H1 (cell line): ENCODE measurements at regions not wholly inside any gene's neighbourhood (a gene's known extent, or its start where the extent isn't known, plus 50 kb on each side); places are given as distances from the start of the nearest gene placed in this dataset.

Source experiments
- CTCF ChIA-PET: fragments of 300-600 bp; sonication (Branson Sonifier 250); formaldehyde crosslinking; loops from one replicate; lab custom pipeline; 2021; ENCODE audit not compliant: partially characterized antibody; lab: Charles Lee
- POLR2A ChIA-PET: fragments of 300-600 bp; sonication (Branson Sonifier 250); formaldehyde crosslinking; loops from one replicate; lab custom pipeline; 2021; ENCODE audit warnings: inconsistent platforms; ENCODE audit not compliant: partially characterized antibody; lab: Charles Lee
- DNase-seq, 2 experiments: peaks; one replicate each; pipeline versions ENCODE4 v3.0.0 to v3.0.0-alpha.2; 2010 to 2022; ENCODE audit warnings: low spot score in 2 of 2, low read depth in 1 of 2, mixed read lengths in 1 of 2
- FAIRE-seq: peaks from 2 replicates; lab custom pipeline; 2011; peaks lifted over from hg19 to GRCh38; lab: Jason Lieb, UNC
- H2AFZ ChIP-seq: 2 replicates; pipeline ENCODE4 v1.8.1; 2012; ENCODE audit warnings: low read length, inconsistent platforms
- H2AK5ac ChIP-seq: 2 replicates; pipeline ENCODE4 v1.6.1; 2013; ENCODE audit warnings: low read depth, low read length
- H2BK120ac ChIP-seq: replicated peaks from 2 replicates; pipeline ENCODE3; 2013; ENCODE audit warnings: low read depth, low read length, inconsistent platforms
- H2BK12ac ChIP-seq: 2 replicates; pipeline ENCODE4 v1.6.1; 2013; ENCODE audit warnings: low read depth, low read length
- H2BK15ac ChIP-seq: 2 replicates; pipeline ENCODE4 v1.6.1; 2013; ENCODE audit warnings: low read length
- H2BK20ac ChIP-seq: 2 replicates; pipeline ENCODE4 v1.6.1; 2013; ENCODE audit warnings: low read length
- H2BK5ac ChIP-seq: 2 replicates; pipeline ENCODE4 v1.6.1; 2013; ENCODE audit warnings: low read depth, low read length
- H3K14ac ChIP-seq: 2 replicates; pipeline ENCODE4 v1.6.1; 2013; ENCODE audit warnings: inconsistent platforms; ENCODE audit not compliant: insufficient read length
- H3K18ac ChIP-seq: 2 replicates; pipeline ENCODE4 v1.6.1; 2013; ENCODE audit warnings: low read length; ENCODE audit errors: extremely low read depth
- H3K23ac ChIP-seq: 2 replicates; pipeline ENCODE4 v1.6.1; 2013; ENCODE audit warnings: inconsistent platforms; ENCODE audit not compliant: insufficient read length
- H3K23me2 ChIP-seq: 2 replicates; pipeline ENCODE4 v1.6.1; 2013; ENCODE audit warnings: low read depth, low read length
- H3K27ac ChIP-seq: 2 replicates; pipeline ENCODE4 v1.6.1; 2011; ENCODE audit warnings: low read depth, low read length, inconsistent platforms
- H3K27me3 ChIP-seq, 4 experiments: replicated peaks in 1 of 4; 1 replicate in 1 of 4; 2 replicates in 3 of 4; pipeline versions ENCODE4 v1.6.1 to v1.8.1; 2011 to 2013; ENCODE audit warnings: low read length in 3 of 4, mild to moderate bottlenecking in 3 of 4, inconsistent platforms in 2 of 4, mixed read lengths in 2 of 4, moderate library complexity in 1 of 4; ENCODE audit not compliant: control insufficient read depth in 3 of 4, insufficient read depth in 3 of 4; ENCODE audit errors: extremely low read depth in 1 of 4
- H3K36me3 ChIP-seq, 4 experiments: 2 replicates each; pipeline versions ENCODE4 v1.6.1 to v1.8.1; 2011 to 2013; ENCODE audit warnings: mild to moderate bottlenecking in 4 of 4, low read length in 3 of 4, moderate library complexity in 2 of 4, control low read depth in 1 of 4, inconsistent platforms in 1 of 4; ENCODE audit not compliant: insufficient read depth in 4 of 4, control insufficient read depth in 2 of 4
- H3K4ac ChIP-seq: replicated peaks from 2 replicates; pipeline ENCODE3; 2013; ENCODE audit warnings: low read length, low read depth, mixed read lengths, inconsistent platforms; ENCODE audit not compliant: insufficient read length
- H3K4me1 ChIP-seq, 4 experiments: replicated peaks in 1 of 4; 1 replicate in 1 of 4; 2 replicates in 3 of 4; pipeline versions ENCODE4 v1.6.1 to v1.8.1; 2011 to 2013; ENCODE audit warnings: low read length in 3 of 4, inconsistent platforms in 2 of 4, mixed read lengths in 1 of 4; ENCODE audit not compliant: insufficient read depth in 4 of 4, control insufficient read depth in 3 of 4
- H3K4me2 ChIP-seq, 2 experiments: 2 replicates each; pipeline versions ENCODE4 v1.6.1 to v1.8.1; 2011 to 2013; ENCODE audit warnings: low read depth in 2 of 2, low read length in 2 of 2, control low read depth in 1 of 2, inconsistent platforms in 1 of 2, mild to moderate bottlenecking in 1 of 2; ENCODE audit not compliant: insufficient read depth in 1 of 2
- H3K4me3 ChIP-seq, 4 experiments: fragments of 200-600, 300-600 bp in 1 of 4; sonication (generic), shearing (Covaris generic), sonication (Bioruptor Twin) in 1 of 4; 2 replicates each; pipeline versions ENCODE4 v1.5.1 to v1.8.1; 2011 to 2016; ENCODE audit warnings: low read length in 4 of 4, low read depth in 3 of 4, control low read depth in 2 of 4, inconsistent platforms in 2 of 4, mild to moderate bottlenecking in 2 of 4, mixed read lengths in 1 of 4, moderate library complexity in 1 of 4; ENCODE audit not compliant: insufficient read depth in 2 of 4; ENCODE audit errors: extremely low read depth in 1 of 4
- H3K56ac ChIP-seq: replicated peaks from 2 replicates; pipeline ENCODE3; 2013; ENCODE audit warnings: low read depth, mild to moderate bottlenecking, mixed read lengths, low read length, inconsistent platforms; ENCODE audit not compliant: insufficient read length
- H3K79me1 ChIP-seq: 2 replicates; pipeline ENCODE4 v1.6.1; 2013; ENCODE audit warnings: low read depth, low read length, control low read depth
- H3K79me2 ChIP-seq, 2 experiments: 2 replicates each; pipeline versions ENCODE4 v1.6.1 to v1.8.1; 2012 to 2013; ENCODE audit warnings: low read length in 2 of 2, mild to moderate bottlenecking in 2 of 2, inconsistent platforms in 1 of 2; ENCODE audit not compliant: insufficient read depth in 2 of 2, control insufficient read depth in 1 of 2
- H3K9ac ChIP-seq, 4 experiments: replicated peaks in 1 of 4; 1 replicate in 1 of 4; 2 replicates in 3 of 4; pipeline versions ENCODE4 v1.6.1 to v1.8.1; 2011 to 2013; ENCODE audit warnings: low read depth in 3 of 4, low read length in 3 of 4, control low read depth in 2 of 4, mild to moderate bottlenecking in 2 of 4, moderate library complexity in 2 of 4, inconsistent platforms in 1 of 4; ENCODE audit errors: extremely low read depth in 1 of 4
- H3K9me3 ChIP-seq, 2 experiments: 2 replicates each; pipeline versions ENCODE4 v1.6.1 to v1.8.1; 2012 to 2013; ENCODE audit warnings: mild to moderate bottlenecking in 2 of 2, moderate library complexity in 2 of 2, control low read depth in 1 of 2, inconsistent platforms in 1 of 2, low read depth in 1 of 2, low read length in 1 of 2, mixed read lengths in 1 of 2; ENCODE audit not compliant: insufficient read depth in 2 of 2
- H4K20me1 ChIP-seq, 2 experiments: replicated peaks in 1 of 2; 2 replicates each; pipeline versions ENCODE3 to v1.8.1; 2011 to 2013; ENCODE audit warnings: inconsistent platforms in 2 of 2, low read length in 2 of 2, mild to moderate bottlenecking in 1 of 2; ENCODE audit not compliant: insufficient read depth in 2 of 2, control insufficient read depth in 1 of 2
- H4K5ac ChIP-seq: 2 replicates; pipeline ENCODE4 v1.6.1; 2013; ENCODE audit warnings: low read length, low read depth, mixed read lengths, inconsistent platforms; ENCODE audit not compliant: insufficient read length
- H4K8ac ChIP-seq: 2 replicates; pipeline ENCODE4 v1.8.0; 2013; ENCODE audit warnings: mild to moderate bottlenecking, moderate library complexity, low read length, inconsistent platforms; ENCODE audit not compliant: insufficient read depth; ENCODE audit errors: extremely low read depth
- H4K91ac ChIP-seq: replicated peaks from 2 replicates; pipeline ENCODE3; 2013; ENCODE audit warnings: low read length, mixed read lengths, inconsistent platforms; ENCODE audit not compliant: insufficient read length
- BCL11A ChIP-seq, 2 experiments: IDR thresholded peaks; one replicate each; pipeline ENCODE4 v1.6.1; 2011; ENCODE audit warnings: low read depth in 2 of 2, low read length in 2 of 2, mild to moderate bottlenecking in 2 of 2
- BRCA1 ChIP-seq: IDR thresholded peaks from 2 replicates; pipeline ENCODE4 v1.6.1; 2012; ENCODE audit warnings: low read depth, low read length, improper control_type of control experiment
- CHD1 ChIP-seq: IDR thresholded peaks from 2 replicates; pipeline ENCODE4 v1.6.1; 2012; ENCODE audit warnings: low read depth, low read length, improper control_type of control experiment
- CTBP2 ChIP-seq: IDR thresholded peaks from 2 replicates; pipeline ENCODE4 v1.7.0; 2011; ENCODE audit warnings: borderline replicate concordance, mild to moderate bottlenecking, moderate library complexity, mixed read lengths, low read length; ENCODE audit not compliant: insufficient read depth, insufficient read length
- E2F6 ChIP-seq: IDR thresholded peaks from 2 replicates; pipeline ENCODE4 v1.6.1; 2012; ENCODE audit warnings: inconsistent platforms
- SAP30 ChIP-seq: fragments of 300-600 bp; sonication (generic); IDR thresholded peaks from 2 replicates; pipeline ENCODE4 v1.7.1; 2012; ENCODE audit warnings: low read length, moderate library complexity, mild to moderate bottlenecking, inconsistent platforms; ENCODE audit not compliant: insufficient read depth, insufficient replicate concordance
- SP1 ChIP-seq: IDR thresholded peaks from 2 replicates; pipeline ENCODE4 v1.6.1; 2011; ENCODE audit warnings: low read depth, low read length
- TCF12 ChIP-seq: IDR thresholded peaks from 2 replicates; pipeline ENCODE4 v1.6.1; 2011; ENCODE audit warnings: low read depth, mild to moderate bottlenecking, low read length

GRCh38 chr4:63986253-63986652 lies 423.0 kb downstream of the TECRL start (continued):
- TF ChIP-seq BCL11A (IDR thresholded peaks at IDR 0.05; ENCODE audit: low read depth in 2 of 2, low read length in 2 of 2) (no peak), TCF12 (no peak)

- FAIRE-seq (no peak), DNase-seq (no peak)
- no peak overlapping the region for H3K18ac ChIP-seq
- no peaks in the 10 kb centered on the region for H3K23me2 ChIP-seq
- H3K27me3 ChIP-seq: no peaks in the 10 kb centered on the region
- H3K9me3 ChIP-seq: peaks cover 0 to 3% of the 10 kb centered on the region in 2 experiments; a peak in 2 of 4 replicates
- H3K56ac ChIP-seq: no peak overlapping the region
- H3K4ac ChIP-seq: no peak overlapping the region
- no peaks in the 10 kb centered on the region for H3K79me1 ChIP-seq
- no peak overlapping the region for H3K4me3 ChIP-seq
- H3K79me2 ChIP-seq: no peaks in the 10 kb centered on the region
- no peak overlapping the region for H2AK5ac ChIP-seq
- no peak overlapping the region for H3K23ac ChIP-seq
- H2BK20ac ChIP-seq: no peak overlapping the region
- no peak overlapping the region for H3K14ac ChIP-seq
- H4K91ac ChIP-seq: no peak overlapping the region
- H2BK12ac ChIP-seq: no peak overlapping the region
- H4K20me1 ChIP-seq: no peaks in the 10 kb centered on the region
- H3K4me2 ChIP-seq: no peak overlapping the region
- H2BK15ac ChIP-seq: no peak overlapping the region
- no peak overlapping the region for H3K27ac ChIP-seq
- H3K9ac ChIP-seq: no peak overlapping the region
- no peak overlapping the region for H2BK120ac ChIP-seq
- ChIA-PET POLR2A (no interaction called here), CTCF (no interaction called here)
- H2AFZ ChIP-seq: no peak overlapping the region; the same call in 1 of the 2 replicates
- peaks cover 0 to 4% (median 2%) of the 10 kb centered on the region in 4 experiments; a peak in 1 of 7 replicates for H3K4me1 ChIP-seq
- no peak overlapping the region for H4K5ac ChIP-seq
- H3K36me3 ChIP-seq: no peaks in the 10 kb centered on the region
- H2BK5ac ChIP-seq: no peak overlapping the region
- no peak overlapping the region for H4K8ac ChIP-seq
- TF ChIP-seq SAP30 (no peak), CHD1 (no peak), BRCA1 (no peak), CTBP2 (no peak), E2F6 (no peak), SP1 (no peak)
Observed at GRCh38 chr4:63983224-63983623, 426.0 kb downstream of the TECRL start.
